SK-N-MC (cell line): ENCODE measurements at regions not wholly inside any gene's neighbourhood (a gene's known extent, or its start where the extent isn't known, plus 50 kb on each side); places are given as distances from the start of the nearest gene placed in this dataset.

ENCODE experiments used
- EZH2 ChIP-seq: fragments of 200-600 bp; sonication (generic); IDR thresholded peaks from one replicate; pipeline ENCODE4 v1.6.1; 2017; ENCODE audit warnings: antibody characterized with exemption
- POLR2AphosphoS5 ChIP-seq: IDR thresholded peaks from 2 replicates; pipeline ENCODE4 v1.6.1; 2012; ENCODE audit warnings: mild to moderate bottlenecking, low read depth, low read length, borderline replicate concordance

DNA sequence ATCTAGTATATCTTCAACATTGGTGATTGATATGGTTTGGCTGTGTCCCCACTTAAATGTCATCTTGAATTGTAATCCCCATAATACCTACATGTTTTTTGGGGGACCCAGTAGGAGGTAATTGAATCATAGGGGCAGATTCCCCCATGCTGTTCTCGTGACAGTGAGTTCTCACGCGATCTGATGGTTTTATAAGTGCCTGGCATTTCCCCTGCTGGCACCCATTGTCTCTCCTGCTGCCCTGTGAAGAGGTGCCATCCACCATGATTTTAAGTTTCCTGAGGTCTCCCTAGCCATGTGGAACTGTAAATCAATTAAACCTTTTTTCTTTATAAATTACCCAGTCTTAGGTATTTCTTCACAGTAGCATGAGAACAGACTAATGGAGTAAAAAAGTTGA is 1094.6 kb downstream of the ROBO2 start:
- TF ChIP-seq EZH2: no peak
- TF ChIP-seq POLR2AphosphoS5: no peak
